GM12878 (cell line): ENCODE measurements at regions not wholly inside any gene's neighbourhood (a gene's known extent, or its start where the extent isn't known, plus 50 kb on each side); places are given as distances from the start of the nearest gene placed in this dataset.

Experiments used
- ATF7 ChIP-seq: fragments of 450-650 bp; IDR thresholded peaks from 2 replicates; pipeline ENCODE4 v1.6.1; 2016; ENCODE audit warnings: low read depth, mild to moderate bottlenecking
- BACH1 ChIP-seq: fragments of 450-650 bp; IDR thresholded peaks from 2 replicates; pipeline ENCODE4 v1.6.1; 2017; ENCODE audit warnings: mild to moderate bottlenecking, borderline replicate concordance
- BCL11A ChIP-seq: IDR thresholded peaks from 2 replicates; pipeline ENCODE4 v1.6.1; 2011; ENCODE audit warnings: low read depth, low read length
- CHD4 ChIP-seq: fragments of 200-600 bp; sonication (generic); IDR thresholded peaks from 2 replicates; pipeline ENCODE4 v1.6.1; 2016; ENCODE audit warnings: mild to moderate bottlenecking
- DPF2 ChIP-seq: fragments of 450-650 bp; IDR thresholded peaks from 2 replicates; pipeline ENCODE4 v1.6.1; 2017; ENCODE audit warnings: mild to moderate bottlenecking
- JUNB ChIP-seq: IDR thresholded peaks from 2 replicates; pipeline ENCODE4 v1.6.1; 2016; ENCODE audit warnings: antibody characterized with exemption, mild to moderate bottlenecking
- MTA3 ChIP-seq: IDR thresholded peaks from 2 replicates; pipeline ENCODE4 v1.6.1; 2012; ENCODE audit warnings: low read length, inconsistent platforms, borderline replicate concordance
- NFXL1 ChIP-seq: fragments of 450-650 bp; IDR thresholded peaks from 2 replicates; pipeline ENCODE4 v1.6.1; 2017; ENCODE audit warnings: antibody characterized with exemption, mild to moderate bottlenecking, borderline replicate concordance
- RB1 ChIP-seq: fragments of 450-650 bp; formaldehyde crosslinking; IDR thresholded peaks from 2 replicates; pipeline ENCODE4 v1.6.1; 2017; ENCODE audit warnings: mild to moderate bottlenecking, borderline replicate concordance
- RBBP5 ChIP-seq: fragments of 200-600 bp; sonication (generic); conservative IDR thresholded peaks from 2 replicates; pipeline ENCODE4 v1.6.1; 2016
- RUNX3 ChIP-seq: IDR thresholded peaks from 2 replicates; pipeline ENCODE4 v1.6.1; 2012; ENCODE audit warnings: low read length, inconsistent platforms
- SUPT20H ChIP-seq: IDR thresholded peaks from 2 replicates; pipeline ENCODE4 v1.6.1; 2011; ENCODE audit warnings: low read depth, mild to moderate bottlenecking, low read length, moderate library complexity, borderline replicate concordance; ENCODE audit not compliant: control insufficient read depth
- TAF1 ChIP-seq: IDR thresholded peaks from 2 replicates; pipeline ENCODE4 v1.6.1; 2011; ENCODE audit warnings: mild to moderate bottlenecking, low read depth, low read length, borderline replicate concordance
- TBL1XR1 ChIP-seq: IDR thresholded peaks from 2 replicates; pipeline ENCODE4 v1.6.1; 2012; ENCODE audit warnings: low read depth, low read length, improper control_type of control experiment
- WRNIP1 ChIP-seq: IDR thresholded peaks from 2 replicates; pipeline ENCODE4 v1.6.1; 2011; ENCODE audit warnings: low read depth, low read length, improper control_type of control experiment, borderline replicate concordance
- YY1 ChIP-seq: IDR thresholded peaks from 2 replicates; pipeline ENCODE4 v1.6.1; 2011; ENCODE audit warnings: low read depth, mild to moderate bottlenecking, low read length
- ZZZ3 ChIP-seq: IDR thresholded peaks from 2 replicates; pipeline ENCODE4 v1.6.1; 2011; ENCODE audit warnings: low read depth; ENCODE audit not compliant: control insufficient read depth, insufficient read length
- TF ChIP-seq, protein P1 (sequence below): IDR thresholded peaks from 2 replicates; pipeline ENCODE4 v1.6.1; 2012; ENCODE audit warnings: low read depth, low read length, improper control_type of control experiment
- TF ChIP-seq, protein P2 (sequence below): IDR thresholded peaks from 2 replicates; pipeline ENCODE4 v1.6.1; 2011; ENCODE audit warnings: borderline replicate concordance, low read depth, mild to moderate bottlenecking, moderate library complexity, mixed read lengths, low read length; ENCODE audit not compliant: insufficient read depth; ENCODE audit errors: extremely low read length

DNA sequence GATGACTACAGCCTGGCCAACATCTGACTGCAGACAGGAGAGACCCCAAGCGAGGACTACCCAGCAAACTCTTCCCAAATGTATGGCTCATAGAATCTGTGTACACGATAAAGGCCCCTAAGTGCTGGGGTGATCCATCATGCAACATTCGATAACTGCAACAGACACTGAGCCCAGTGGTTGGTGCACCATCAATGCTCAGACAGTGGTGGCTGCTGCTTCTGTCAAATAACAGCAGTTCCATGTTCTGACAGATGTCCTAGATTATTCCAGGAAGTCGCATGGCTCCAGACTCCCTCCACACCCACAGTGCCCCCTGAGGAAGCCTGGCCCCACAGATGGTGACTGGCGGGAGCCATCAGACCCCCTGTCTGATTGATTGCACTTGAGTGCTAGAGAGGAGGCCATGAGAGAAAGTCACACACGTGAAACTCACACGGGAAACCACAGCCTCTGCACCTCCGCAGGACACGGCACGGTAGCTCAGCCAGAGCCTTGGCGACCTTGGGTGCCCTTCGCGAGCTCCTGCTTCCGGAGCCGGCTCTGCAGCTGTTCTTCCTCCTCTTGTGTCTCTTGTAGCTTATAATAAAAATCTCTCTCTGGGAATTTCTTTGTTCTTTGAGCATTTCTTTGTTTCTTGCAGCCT is 1155.9 kb downstream of the TBC1D22A start (continued):
- no peak for TF ChIP-seq TBL1XR1
- no peak for TF ChIP-seq NFXL1
- TF ChIP-seq YY1 = peak; percentile 50; the same call in 1 of the 2 replicates
- no peak for TF ChIP-seq TAF1
- TF ChIP-seq SUPT20H = no peak
- TF ChIP-seq ZZZ3 = no peak
- TF ChIP-seq WRNIP1 = no peak
- TF ChIP-seq BACH1 = 0 out of 2 replicates have a peak, but pooled peaks have one; percentile 35
- TF ChIP-seq JUNB = no peak
- no peak for TF ChIP-seq ATF7
- TF ChIP-seq, protein P1, sequence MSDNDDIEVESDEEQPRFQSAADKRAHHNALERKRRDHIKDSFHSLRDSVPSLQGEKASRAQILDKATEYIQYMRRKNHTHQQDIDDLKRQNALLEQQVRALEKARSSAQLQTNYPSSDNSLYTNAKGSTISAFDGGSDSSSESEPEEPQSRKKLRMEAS = no peak
- no peak for TF ChIP-seq RB1
- TF ChIP-seq CHD4 = no peak
- peak; percentile 72; the same call in 1 of the 2 replicates for TF ChIP-seq RUNX3
- no peak for TF ChIP-seq RBBP5
- 0 out of 2 replicates have a peak, but pooled peaks have one; percentile 40 for TF ChIP-seq DPF2
- TF ChIP-seq, protein P2, sequence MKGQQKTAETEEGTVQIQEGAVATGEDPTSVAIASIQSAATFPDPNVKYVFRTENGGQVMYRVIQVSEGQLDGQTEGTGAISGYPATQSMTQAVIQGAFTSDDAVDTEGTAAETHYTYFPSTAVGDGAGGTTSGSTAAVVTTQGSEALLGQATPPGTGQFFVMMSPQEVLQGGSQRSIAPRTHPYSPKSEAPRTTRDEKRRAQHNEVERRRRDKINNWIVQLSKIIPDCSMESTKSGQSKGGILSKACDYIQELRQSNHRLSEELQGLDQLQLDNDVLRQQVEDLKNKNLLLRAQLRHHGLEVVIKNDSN = no peak
- TF ChIP-seq MTA3 = no peak
- TF ChIP-seq BCL11A = peak; percentile 35; the same call in 1 of the 2 replicates
